Spleen (tissue), 11 donors: ENCODE measurements at regions not wholly inside any gene's neighbourhood (a gene's known extent, or its start where the extent isn't known, plus 50 kb on each side); places are given as distances from the start of the nearest gene placed in this dataset.

ENCODE experiments used
- DNase-seq: peaks from one replicate; pipeline ENCODE4 v3.0.0-alpha.2; 2020
- H3K27ac ChIP-seq, 8 donors: fragments of 200-600 bp; sonication (generic) in 7 of 8; 1 replicate in 4 of 8; 2 replicates in 4 of 8; pipeline versions ENCODE4 v1.5.0 to v1.8.0; 2016 to 2021; ENCODE audit warnings: inconsistent platforms in 4 of 8, mild to moderate bottlenecking in 4 of 8, moderate library complexity in 1 of 8
- H3K27me3 ChIP-seq, 7 donors: fragments of 200-600 bp; sonication (generic) in 6 of 7; replicated peaks in 1 of 7; 1 replicate in 4 of 7; 2 replicates in 3 of 7; pipeline versions ENCODE4 v1.5.0 to v1.8.0; 2016 to 2021; ENCODE audit warnings: inconsistent platforms in 3 of 7, mild to moderate bottlenecking in 1 of 7
- H3K36me3 ChIP-seq, 6 donors: fragments of 200-600 bp; sonication (generic) in 5 of 6; 1 replicate in 4 of 6; 2 replicates in 2 of 6; pipeline versions ENCODE4 v1.5.0 to v1.8.0; 2016 to 2021; ENCODE audit warnings: inconsistent platforms in 2 of 6
- H3K4me1 ChIP-seq, 6 donors: fragments of 200-600 bp; sonication (generic) in 5 of 6; 1 replicate in 3 of 6; 2 replicates in 3 of 6; pipeline versions ENCODE4 v1.5.0 to v1.8.0; 2016 to 2021; ENCODE audit warnings: inconsistent platforms in 3 of 6
- H3K4me3 ChIP-seq, 8 donors: fragments of 200-600 bp; sonication (generic) in 7 of 8; 1 replicate in 4 of 8; 2 replicates in 4 of 8; pipeline versions ENCODE4 v1.5.0 to v1.8.0; 2016 to 2021; ENCODE audit warnings: inconsistent platforms in 4 of 8, mild to moderate bottlenecking in 4 of 8, moderate library complexity in 2 of 8
- H3K9me3 ChIP-seq, 8 donors: fragments of 200-600 bp; sonication (generic) in 7 of 8; 1 replicate in 4 of 8; 2 replicates in 4 of 8; pipeline versions ENCODE4 v1.5.0 to v1.8.0; 2016 to 2021; ENCODE audit warnings: inconsistent platforms in 4 of 8
- CTCF ChIP-seq, 11 experiments: fragments of 200-600 bp in 7 of 11; fragments of 450-650 bp in 4 of 11; sonication (generic) in 4 of 11; IDR thresholded peaks in 8 of 11; conservative IDR thresholded peaks in 3 of 11; 1 replicate in 7 of 11; 2 replicates in 4 of 11; pipeline versions ENCODE4 v1.4.0 to v1.8.0; 2016 to 2021; ENCODE audit warnings: antibody characterized with exemption in 11 of 11, inconsistent platforms in 4 of 11, mild to moderate bottlenecking in 1 of 11
- POLR2A ChIP-seq, 3 donors: fragments of 450-650 bp; IDR thresholded peaks; one replicate each; pipeline ENCODE4 v1.5.1; 2017; ENCODE audit warnings: antibody characterized with exemption in 3 of 3, mild to moderate bottlenecking in 1 of 3
- POLR2AphosphoS5 ChIP-seq, 3 donors: sonication (generic); formaldehyde crosslinking; IDR thresholded peaks; one replicate each; pipeline ENCODE4 v1.5.1; 2017; ENCODE audit warnings: antibody characterized with exemption in 3 of 3
- WGBS, 5 donors: extraction: QIAGEN DNeasy Blood & Tissue Kit in 3 of 5; methylation state at CpG; one replicate each; pipeline versions ENCODE4 v1.1.5 to v1.1.7; 2013 to 2018; 5-methylcytosine and 5-hydroxymethylcytosine counted together
- intact Hi-C: fragments of 100-400 bp; cut with DNase I; formaldehyde crosslinking; loops from one replicate; pipeline ENCODE4 v1.15.0; 2023; ENCODE audit warnings: low total_unique reads
- donor health status: healthy with polysubstance abuse.
- donor health status: DM: no; HTN: no; CAD: no; lungs with moderate emphysema.
- donor health status: DM: no; HTN: no; CAD: no.
- donor health status: Bipolar disorder and iron deficiency.
- donor health status: healthy.
- donor health status: DM: no; HTN: no; CAD: no.
- donor health status: DM: yes; HTN: yes; CAD: no.

DNA sequence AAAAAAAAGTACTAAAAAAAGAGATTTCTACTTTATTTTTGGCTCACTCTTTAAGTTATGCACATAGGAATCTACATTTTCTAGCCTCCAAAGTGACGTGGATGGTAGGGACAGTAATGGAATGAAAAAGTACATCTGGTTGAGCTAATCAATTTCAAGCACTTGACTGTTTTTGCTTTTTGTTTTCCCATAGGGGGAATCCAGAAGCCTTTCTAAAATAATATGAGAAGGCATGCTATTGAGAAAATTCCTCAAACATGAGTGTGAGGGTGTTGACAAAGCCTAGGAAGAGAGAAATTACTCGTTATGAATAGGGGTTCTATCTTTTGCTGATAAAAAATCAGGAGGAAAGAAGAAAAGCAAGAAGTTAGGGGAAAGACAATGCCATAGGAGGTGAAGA, 242.5 kb upstream of the PUDP start:
- Histone ChIP-seq H3K9me3 (no peaks in the 10 kb centered on the region), H3K36me3 (no peaks in the 10 kb centered on the region), H3K27ac (no peak overlapping the region), H3K27me3 (no peaks in the 10 kb centered on the region), H3K4me1 (no peaks in the 10 kb centered on the region), H3K4me3 (no peak overlapping the region)
- intact Hi-C loops = no loop called here
- WGBS, 5 donors = 49 to 70% (median 59%) methylated on average over 2 of the region's 2 CpGs
- TF ChIP-seq POLR2AphosphoS5 (IDR thresholded peaks at IDR 0.05) (no peak), POLR2A (IDR thresholded peaks at IDR 0.05) (no peak), CTCF (IDR thresholded peaks at IDR 0.05 in 8 of 11, conservative IDR thresholded peaks at IDR 0.05 in 3 of 11) (no peak)
- DNase-seq = no peak

DNA sequence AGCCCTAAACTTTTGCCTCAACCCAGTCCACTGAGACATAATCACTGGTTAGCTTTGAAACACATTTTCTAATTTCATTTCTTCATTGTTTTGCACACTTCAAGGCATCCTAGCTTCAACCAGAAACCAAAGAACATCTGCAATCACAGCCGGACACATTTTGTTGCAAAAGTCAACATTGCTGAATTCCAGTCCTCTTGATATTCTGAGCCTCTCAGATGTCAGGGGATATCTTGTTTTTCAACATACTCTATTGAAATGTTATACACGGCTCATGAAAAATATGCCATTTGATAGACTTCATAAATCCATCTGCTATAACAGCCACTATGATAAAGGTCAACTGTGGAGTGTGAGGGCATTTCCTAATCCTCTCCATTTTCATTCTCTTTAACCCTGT, 241.6 kb upstream of the PUDP start:
- no peak overlapping the region for H3K27ac ChIP-seq
- no peaks in the 10 kb centered on the region for H3K27me3 ChIP-seq
- H3K4me1 ChIP-seq = no peaks in the 10 kb centered on the region
- TF ChIP-seq POLR2AphosphoS5 (IDR thresholded peaks at IDR 0.05) (no peak), POLR2A (IDR thresholded peaks at IDR 0.05) (no peak), CTCF (IDR thresholded peaks at IDR 0.05 in 8 of 11, conservative IDR thresholded peaks at IDR 0.05 in 3 of 11) (no peak)
- intact Hi-C loops = no loop called here
- no peaks in the 10 kb centered on the region for H3K36me3 ChIP-seq
- WGBS, 5 donors = 66 to 87% (median 75%) methylated on average over 2 of the region's 2 CpGs
- no peak for DNase-seq
- no peak overlapping the region for H3K4me3 ChIP-seq
- no peaks in the 10 kb centered on the region for H3K9me3 ChIP-seq

GRCh38 chrX:7385131-7385530, 237.2 kb upstream of the PUDP start:
- no peak for DNase-seq
- intact Hi-C loops = no loop called here
- Histone ChIP-seq H3K27me3 (no peaks in the 10 kb centered on the region), H3K4me1 (no peaks in the 10 kb centered on the region), H3K27ac (no peak overlapping the region), H3K36me3 (no peaks in the 10 kb centered on the region), H3K4me3 (no peak overlapping the region), H3K9me3 (no peaks in the 10 kb centered on the region)
- 76 to 87% (median 83%) methylated on average over 4 of the region's 4 CpGs for WGBS, 5 donors
- TF ChIP-seq POLR2AphosphoS5 (IDR thresholded peaks at IDR 0.05) (no peak), CTCF (IDR thresholded peaks at IDR 0.05 in 8 of 11, conservative IDR thresholded peaks at IDR 0.05 in 3 of 11) (no peak), POLR2A (IDR thresholded peaks at IDR 0.05) (no peak)

DNA sequence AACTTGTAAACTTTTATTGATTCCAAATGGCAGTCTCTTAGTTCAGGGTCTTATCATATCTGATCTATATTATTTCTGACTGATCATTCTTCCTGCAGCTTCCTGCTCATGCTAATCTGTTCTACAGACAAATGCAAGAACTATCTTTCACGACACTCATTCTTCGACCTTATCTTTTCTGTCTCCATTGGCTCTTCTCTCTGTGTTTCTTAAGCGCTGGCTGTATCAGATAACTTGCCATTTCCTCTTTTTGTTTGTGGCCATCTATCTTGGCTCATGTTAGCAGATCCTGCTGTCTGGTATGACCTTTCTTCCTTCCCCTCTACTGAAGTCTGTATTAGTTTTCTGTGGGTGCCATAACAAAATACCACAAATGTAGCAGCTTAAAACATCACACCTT, 230.5 kb upstream of the PUDP start:
- WGBS, 5 donors = 41 to 56% (median 47%) methylated on average over 3 of the region's 3 CpGs
- Histone ChIP-seq H3K4me1 (no peaks in the 10 kb centered on the region), H3K27ac (no peak overlapping the region), H3K36me3 (no peaks in the 10 kb centered on the region), H3K9me3 (peaks cover 0 to 30% (median 12%) of the 10 kb centered on the region in 8 donors), H3K4me3 (no peak overlapping the region), H3K27me3 (no peaks in the 10 kb centered on the region)
- intact Hi-C loops = no loop called here
- TF ChIP-seq POLR2AphosphoS5 (IDR thresholded peaks at IDR 0.05) = no peak
- TF ChIP-seq POLR2A (IDR thresholded peaks at IDR 0.05) = no peak
- no peak for TF ChIP-seq CTCF (IDR thresholded peaks at IDR 0.05 in 8 of 11, conservative IDR thresholded peaks at IDR 0.05 in 3 of 11)
- no peak for DNase-seq
